Smooth muscle cell (in vitro differentiated cells): ENCODE measurements at regions not wholly inside any gene's neighbourhood (a gene's known extent, or its start where the extent isn't known, plus 50 kb on each side); places are given as distances from the start of the nearest gene placed in this dataset.

Source experiments
- DNase-seq: peaks from one replicate; lab custom pipeline; 2025; ENCODE audit not compliant: unreplicated experiment; lab: John Stamatoyannopoulos, UW
- H2AFZ ChIP-seq: fragments of 200-600 bp; sonication (generic); 2 replicates; pipeline ENCODE4 v1.6.0; 2016; ENCODE audit warnings: antibody characterized with exemption, low read depth, mild to moderate bottlenecking
- H3F3A ChIP-seq: fragments of 200-600 bp; sonication (generic); 2 replicates; pipeline ENCODE4 v1.6.0; 2017; ENCODE audit warnings: antibody characterized with exemption, low read depth
- H3K27ac ChIP-seq: fragments of 200-600 bp; sonication (generic); 2 replicates; pipeline ENCODE4 v1.5.1; 2016; ENCODE audit warnings: low read depth, mild to moderate bottlenecking
- H3K27me3 ChIP-seq: fragments of 200-600 bp; sonication (generic); 2 replicates; pipeline ENCODE4 v1.6.1; 2016; ENCODE audit warnings: low read depth, mild to moderate bottlenecking
- H3K36me3 ChIP-seq: fragments of 200-600 bp; sonication (generic); 2 replicates; pipeline ENCODE4 v1.5.1; 2016; ENCODE audit warnings: low read depth
- H3K4me1 ChIP-seq: fragments of 200-600 bp; sonication (generic); 2 replicates; pipeline ENCODE4 v1.5.1; 2016; ENCODE audit warnings: low read depth
- H3K4me2 ChIP-seq: fragments of 200-600 bp; sonication (generic); 2 replicates; pipeline ENCODE4 v1.6.0; 2016; ENCODE audit warnings: mild to moderate bottlenecking
- H3K4me3 ChIP-seq: fragments of 200-600 bp; sonication (generic); 2 replicates; pipeline ENCODE4 v1.5.1; 2016; ENCODE audit warnings: mild to moderate bottlenecking
- H3K79me2 ChIP-seq: fragments of 200-600 bp; sonication (generic); 2 replicates; pipeline ENCODE4 v1.6.0; 2016; ENCODE audit warnings: low read depth, mild to moderate bottlenecking
- H3K9ac ChIP-seq: fragments of 200-600 bp; sonication (generic); 2 replicates; pipeline ENCODE4 v1.6.0; 2016; ENCODE audit warnings: low read depth
- H3K9me3 ChIP-seq: fragments of 200-600 bp; sonication (generic); replicated peaks from 2 replicates; pipeline ENCODE4 v1.5.1; 2016; ENCODE audit warnings: low read depth
- H4K20me1 ChIP-seq: fragments of 200-600 bp; sonication (generic); 2 replicates; pipeline ENCODE4 v1.6.0; 2016; ENCODE audit warnings: low read depth
- CTCF ChIP-seq: fragments of 200-600 bp; sonication (generic); IDR thresholded peaks from 2 replicates; pipeline ENCODE4 v1.5.1; 2017; ENCODE audit warnings: borderline replicate concordance, mild to moderate bottlenecking, antibody characterized with exemption; ENCODE audit not compliant: insufficient read depth, poor library complexity, severe bottlenecking
- WGBS: methylation state at CpG from one replicate; pipeline ENCODE4 v1.1.7; 2016; ENCODE audit warnings: low lambda C conversion rate; 5-methylcytosine and 5-hydroxymethylcytosine counted together

DNA sequence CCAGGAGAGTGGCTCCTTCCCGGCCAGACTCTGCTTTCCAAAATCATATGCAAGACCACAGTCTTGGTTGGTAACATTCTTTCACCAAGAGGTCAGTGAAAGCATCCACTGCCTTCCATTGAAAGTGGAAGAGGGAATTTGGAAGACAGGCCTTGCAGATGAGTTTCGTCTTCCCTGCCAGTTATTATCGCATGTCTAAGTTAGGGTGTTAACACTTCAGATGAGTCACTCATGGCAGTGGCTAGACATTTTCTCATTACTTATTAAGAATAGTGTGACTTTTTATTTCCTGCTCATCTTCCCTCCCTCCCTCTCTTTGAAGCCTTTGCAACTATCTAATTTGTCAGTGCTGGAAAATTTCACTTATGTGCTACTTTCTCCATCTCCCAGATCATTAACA is 102.9 kb upstream of the EPB41L3 start:
- Histone ChIP-seq H3K36me3 (no peaks in the 10 kb centered on the region), H3K9ac (no peak overlapping the region), H3K4me3 (no peak overlapping the region), H3K4me1 (no peaks in the 10 kb centered on the region), H3K4me2 (no peak overlapping the region), H3F3A (no peaks in the 10 kb centered on the region), H3K9me3 (no peaks in the 10 kb centered on the region), H3K27ac (no peak overlapping the region), H3K27me3 (peaks cover 8% of the 10 kb centered on the region), H2AFZ (no peak overlapping the region), H4K20me1 (no peaks in the 10 kb centered on the region), H3K79me2 (no peaks in the 10 kb centered on the region)
- no peak for TF ChIP-seq CTCF
- DNase-seq: no peak
- 50% methylated on average over 3 of the region's 3 CpGs for WGBS

GRCh38 chr18:5643288-5643687 is 99.5 kb upstream of the EPB41L3 start:
- Histone ChIP-seq H3K4me3 (no peak overlapping the region), H3K4me2 (no peak overlapping the region), H3K27me3 (peaks cover 21% of the 10 kb centered on the region), H3K79me2 (no peaks in the 10 kb centered on the region), H3K36me3 (no peaks in the 10 kb centered on the region), H4K20me1 (no peaks in the 10 kb centered on the region), H3K9me3 (no peaks in the 10 kb centered on the region), H3K4me1 (no peaks in the 10 kb centered on the region), H3K27ac (no peak overlapping the region), H2AFZ (no peak overlapping the region), H3K9ac (no peak overlapping the region), H3F3A (no peaks in the 10 kb centered on the region)
- no peak for DNase-seq
- no peak for TF ChIP-seq CTCF
- 91% methylated on average over 7 of the region's 7 CpGs for WGBS

- Histone ChIP-seq H2AFZ (no peak overlapping the region), H3K27ac (no peak overlapping the region), H3K9me3 (no peaks in the 10 kb centered on the region), H3F3A (no peaks in the 10 kb centered on the region), H3K4me1 (no peaks in the 10 kb centered on the region), H4K20me1 (no peaks in the 10 kb centered on the region), H3K36me3 (no peaks in the 10 kb centered on the region), H3K9ac (no peak overlapping the region), H3K4me2 (no peak overlapping the region), H3K27me3 (peaks cover 38% of the 10 kb centered on the region), H3K79me2 (no peaks in the 10 kb centered on the region), H3K4me3 (no peak overlapping the region)
- no peak for DNase-seq
- 78% methylated on average over 12 of the region's 12 CpGs for WGBS
- TF ChIP-seq CTCF: no peak
Observed at GRCh38 chr18:5640939-5641338, 97.1 kb upstream of the EPB41L3 start.

- H3K4me1 ChIP-seq: no peaks in the 10 kb centered on the region
- H3K4me2 ChIP-seq: no peak overlapping the region
- 68% methylated on average over 2 of the region's 2 CpGs for WGBS
- DNase-seq: no peak
- H3K36me3 ChIP-seq: no peaks in the 10 kb centered on the region
- H3K9me3 ChIP-seq: no peaks in the 10 kb centered on the region
- no peak overlapping the region for H3K4me3 ChIP-seq
- TF ChIP-seq CTCF: no peak
- peaks cover 38% of the 10 kb centered on the region for H3K27me3 ChIP-seq
- H4K20me1 ChIP-seq: no peaks in the 10 kb centered on the region
- H3F3A ChIP-seq: no peaks in the 10 kb centered on the region
- H3K79me2 ChIP-seq: no peaks in the 10 kb centered on the region
- H3K27ac ChIP-seq: no peak overlapping the region
- no peak overlapping the region for H3K9ac ChIP-seq
- H2AFZ ChIP-seq: no peak overlapping the region
Observed at GRCh38 chr18:5639131-5639530, 95.3 kb upstream of the EPB41L3 start.
